ENCODE measurements at regions not wholly inside any gene's neighbourhood (a gene's known extent, or its start where the extent isn't known, plus 50 kb on each side); places are given as distances from the start of the nearest gene placed in this dataset.
"Not testable (repeated sequence)": the region's sequence is repeated elsewhere in the genome, so short reads cannot be mapped to it uniquely, and the experiment has no call there.

GRCh38 chr10:59043358-59043757 lies 133.1 kb upstream of the PHYHIPL start:
- DNase-seq, result not testable (repeated sequence)

- DNase-seq, result no peak
These were observed 129.3 kb upstream of the PHYHIPL start for GRCh38 chr10:59047180-59047579.

- DNase-seq, result no peak
These were observed 128.4 kb upstream of the PHYHIPL start for GRCh38 chr10:59047957-59048618.

GRCh38 chr10:59053502-59053901 lies 122.9 kb upstream of the PHYHIPL start:
- DNase-seq, result not testable (repeated sequence)

DNA sequence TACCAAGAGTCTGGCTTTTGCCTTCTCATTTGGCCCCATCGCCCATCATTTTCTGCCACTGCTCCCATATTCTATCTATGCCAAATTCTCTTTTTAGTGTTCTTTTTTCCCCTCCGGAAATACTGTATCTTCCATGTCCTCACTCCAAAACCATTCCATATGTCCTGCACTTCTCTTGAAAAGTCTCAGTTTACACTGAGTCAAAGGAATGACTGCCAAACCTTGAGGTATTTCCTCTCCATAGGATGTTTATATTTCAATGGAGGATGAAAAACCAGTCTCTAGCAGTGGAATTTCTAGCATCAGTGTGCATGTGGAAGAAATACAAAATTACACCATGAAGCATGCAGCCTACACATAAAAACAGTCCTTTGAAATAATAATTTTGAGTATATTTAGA lies 121.4 kb upstream of the PHYHIPL start:
- no peak for DNase-seq

GRCh38 chr10:59057345-59057744 lies 119.1 kb upstream of the PHYHIPL start:
- DNase-seq, result no peak

DNA sequence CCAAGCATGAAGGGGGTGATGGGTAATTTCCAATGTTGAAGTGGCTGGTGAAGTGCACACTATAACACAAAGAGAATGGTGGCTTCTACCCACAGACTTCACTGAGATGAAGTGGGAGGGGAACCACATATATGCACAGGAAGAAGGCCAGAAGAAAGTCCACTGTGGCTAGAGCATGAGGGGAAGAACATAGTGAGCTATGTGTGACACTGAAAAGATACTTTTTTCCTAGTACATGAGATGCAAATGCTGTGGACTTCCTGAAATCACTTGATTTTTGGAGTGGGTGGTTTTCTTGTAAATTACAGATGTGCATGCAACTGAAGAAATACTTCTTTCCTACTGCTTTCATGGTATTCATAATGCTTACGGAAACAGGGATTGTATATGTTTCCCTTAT lies 115.6 kb upstream of the PHYHIPL start:
- DNase-seq, result no peak

DNA sequence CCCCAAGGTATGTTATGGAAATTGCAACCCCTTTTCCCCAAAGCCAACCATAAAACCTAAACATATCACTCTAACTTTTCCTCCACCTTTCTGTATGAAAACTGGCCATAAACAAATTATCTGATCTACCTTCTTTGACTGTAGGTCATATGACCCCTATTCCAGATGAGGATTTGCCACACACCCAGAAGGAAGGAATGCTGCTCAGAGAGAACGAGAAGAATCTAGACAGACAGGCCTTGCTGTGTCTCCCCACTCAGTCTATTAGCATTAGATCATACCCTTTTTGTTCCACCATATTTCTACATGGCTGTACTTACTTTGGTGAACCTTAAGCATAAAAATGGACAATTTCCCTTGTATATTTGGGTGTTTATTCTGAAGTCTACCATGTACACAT lies 113.0 kb upstream of the PHYHIPL start:
- DNase-seq, result no peak

DNA sequence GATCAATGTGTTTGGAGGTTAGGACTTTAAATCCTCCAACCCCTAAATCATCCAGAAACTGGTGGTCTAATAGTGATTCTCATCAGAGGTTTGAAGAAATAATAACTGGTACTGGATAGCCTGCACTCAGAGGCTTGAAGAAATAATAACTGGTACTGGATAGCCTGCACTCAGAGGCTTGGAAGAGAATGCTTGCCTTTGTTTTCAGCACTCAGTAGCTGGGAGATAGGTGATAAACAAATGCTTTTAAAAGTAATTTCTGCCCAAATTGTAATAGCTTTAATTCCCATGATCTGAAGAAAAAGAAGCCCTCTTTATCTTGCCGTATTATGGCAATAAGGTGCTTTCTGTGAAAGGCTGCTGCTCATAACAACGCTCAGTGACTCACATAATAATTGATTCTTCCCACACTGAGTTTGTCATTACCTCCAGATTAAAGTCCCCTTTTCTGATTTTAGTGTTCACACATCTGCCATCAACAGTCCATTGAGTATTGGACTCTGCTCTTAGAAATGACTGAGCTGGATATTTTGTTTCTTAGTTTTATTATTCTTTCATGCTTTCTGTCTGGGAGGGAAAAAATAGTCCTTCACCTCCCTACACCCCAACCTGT lies 112.3 kb upstream of the PHYHIPL start:
- no peak for DNase-seq

DNA sequence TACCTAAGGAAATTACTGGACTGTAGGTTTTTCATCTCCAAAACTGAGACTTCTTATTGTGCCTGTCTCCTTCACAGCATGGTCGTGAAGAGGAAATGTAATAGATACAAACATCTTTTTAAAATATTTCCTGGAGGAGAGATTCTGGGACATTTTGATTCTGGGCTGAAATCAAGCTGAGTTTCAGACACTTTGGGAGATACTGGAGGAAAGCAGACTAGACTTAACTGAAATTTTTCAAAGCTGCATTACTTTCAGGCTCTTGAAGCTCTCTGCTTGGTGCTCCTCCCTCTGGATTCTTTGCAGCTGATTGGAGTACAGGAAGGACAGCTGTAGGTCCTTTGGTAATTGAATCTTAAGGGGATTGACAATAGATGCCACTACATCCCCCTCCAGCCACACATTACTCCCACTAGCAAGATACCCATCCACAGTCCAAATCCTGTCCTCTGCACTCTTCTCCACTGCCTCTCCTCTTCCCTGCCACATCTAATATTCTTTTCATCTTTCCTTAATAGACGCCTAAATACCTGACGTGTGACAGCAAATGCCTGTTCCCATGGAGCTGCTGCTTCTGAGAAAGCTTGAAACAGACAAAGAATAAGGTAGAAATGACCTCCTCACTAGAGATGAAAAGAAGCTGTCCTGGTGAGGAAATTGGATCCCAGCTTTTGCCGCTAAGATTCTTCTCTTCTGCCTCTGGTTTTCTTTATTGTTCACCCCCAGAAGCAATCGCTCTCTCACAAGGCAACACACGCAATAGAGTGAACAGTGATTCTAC lies 111.5 kb upstream of the PHYHIPL start:
- no peak for DNase-seq

- DNase-seq, result no peak
These were observed 107.8 kb upstream of the PHYHIPL start for GRCh38 chr10:59068581-59069191.

DNA sequence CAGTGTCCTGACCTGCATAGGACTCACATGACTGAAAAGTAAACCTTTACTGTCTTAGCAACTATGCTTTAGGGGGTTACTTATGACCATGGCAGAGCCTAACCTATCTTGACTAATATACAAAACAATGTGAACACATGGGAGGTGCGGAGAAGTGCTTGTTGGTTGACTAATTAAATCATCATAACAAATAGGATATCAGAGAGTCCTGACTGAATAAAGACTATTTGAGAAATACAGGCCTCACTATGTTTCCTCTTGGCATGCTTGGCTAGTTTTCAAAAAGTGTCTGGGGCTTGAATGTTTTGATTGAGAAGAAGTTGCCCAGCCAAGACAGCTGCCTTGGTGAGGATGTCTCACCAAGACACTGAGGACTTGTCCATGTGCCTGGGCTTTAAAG lies 104.4 kb upstream of the PHYHIPL start:
- no peak for DNase-seq

GRCh38 chr10:59073456-59074053 lies 102.9 kb upstream of the PHYHIPL start:
- DNase-seq, result no peak

- DNase-seq, result no peak
These were observed 100.9 kb upstream of the PHYHIPL start for GRCh38 chr10:59075576-59075975.

GRCh38 chr10:59077855-59078254 lies 98.6 kb upstream of the PHYHIPL start:
- no peak for DNase-seq

- no peak for DNase-seq
These were observed 97.5 kb upstream of the PHYHIPL start for GRCh38 chr10:59078978-59079377.

GRCh38 chr10:59079386-59080226 lies 96.8 kb upstream of the PHYHIPL start:
- DNase-seq, result no peak

DNA sequence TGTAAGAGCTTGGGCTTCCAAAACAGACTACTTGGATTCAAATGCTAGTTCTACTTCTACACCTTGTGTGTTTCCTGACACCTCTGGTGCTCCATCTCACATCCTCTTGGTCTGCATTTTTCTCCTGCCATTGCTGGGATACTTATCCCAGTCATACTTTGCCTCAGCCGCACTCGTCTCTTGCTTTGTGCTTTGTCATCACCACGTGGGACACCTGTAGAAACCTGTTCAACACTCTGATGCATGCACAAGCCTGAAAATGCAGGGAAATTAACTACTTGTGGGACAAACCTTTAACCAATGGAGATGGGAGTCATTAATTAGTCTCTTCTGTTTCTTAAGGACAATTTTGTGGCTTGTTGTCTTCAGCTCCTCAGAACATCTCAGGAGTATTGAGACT lies 94.2 kb upstream of the PHYHIPL start:
- DNase-seq, result no peak

DNA sequence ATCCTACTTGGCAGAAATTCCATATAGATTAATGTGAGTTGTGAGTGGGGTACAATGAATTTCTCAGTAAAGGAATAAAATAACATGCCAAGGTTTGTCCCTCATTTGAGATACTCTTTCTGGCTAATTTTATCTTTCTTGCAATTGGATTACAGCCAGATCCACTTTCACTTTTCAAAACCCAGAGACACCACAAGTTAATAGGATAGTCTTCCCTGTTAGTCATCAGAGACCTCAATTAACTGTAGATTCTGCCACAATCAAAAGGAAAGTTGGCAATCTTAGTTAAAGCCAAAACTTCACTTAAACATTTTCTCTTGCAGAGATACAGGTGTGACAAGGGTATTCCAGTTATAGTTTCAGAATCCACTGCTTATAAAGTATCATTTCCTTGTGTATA lies 91.4 kb upstream of the PHYHIPL start:
- DNase-seq, result no peak

DNA sequence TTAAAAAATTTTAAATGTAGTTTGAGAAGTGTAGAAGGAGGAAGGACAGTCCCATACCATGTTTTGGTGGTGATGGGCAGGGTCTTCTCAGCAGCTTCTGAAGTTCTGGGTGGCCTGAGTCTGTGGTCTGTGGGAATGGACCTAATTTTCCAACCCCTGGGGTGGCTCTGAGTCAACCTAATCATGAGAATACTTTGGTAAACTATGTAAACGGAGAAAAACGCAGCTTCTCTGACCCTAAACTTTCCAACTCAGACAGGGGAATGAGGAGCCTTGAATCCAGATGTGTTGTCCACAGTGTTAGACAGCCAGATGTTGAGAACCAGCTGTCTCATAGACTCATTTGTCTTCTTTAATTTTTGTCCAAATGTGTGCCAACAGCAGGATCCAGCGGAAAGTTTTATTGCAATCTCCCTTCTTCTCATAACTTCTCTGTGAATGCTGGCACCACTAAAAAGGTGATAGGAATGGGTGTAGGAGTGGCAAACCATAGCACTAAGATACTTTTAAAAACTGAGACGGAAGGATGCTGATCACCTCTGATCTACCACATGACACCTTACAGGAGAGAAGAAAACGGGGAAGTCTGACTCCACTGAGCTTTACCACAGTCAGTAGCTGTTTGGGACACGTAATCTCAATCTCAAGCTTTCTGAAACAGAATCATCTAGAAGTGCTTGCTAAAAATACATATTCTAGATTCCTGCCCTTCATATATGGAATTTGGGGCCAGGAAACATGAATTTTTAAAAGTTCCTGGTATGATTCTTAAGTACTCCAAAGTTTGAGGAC lies 90.5 kb upstream of the PHYHIPL start:
- DNase-seq, result no peak

DNA sequence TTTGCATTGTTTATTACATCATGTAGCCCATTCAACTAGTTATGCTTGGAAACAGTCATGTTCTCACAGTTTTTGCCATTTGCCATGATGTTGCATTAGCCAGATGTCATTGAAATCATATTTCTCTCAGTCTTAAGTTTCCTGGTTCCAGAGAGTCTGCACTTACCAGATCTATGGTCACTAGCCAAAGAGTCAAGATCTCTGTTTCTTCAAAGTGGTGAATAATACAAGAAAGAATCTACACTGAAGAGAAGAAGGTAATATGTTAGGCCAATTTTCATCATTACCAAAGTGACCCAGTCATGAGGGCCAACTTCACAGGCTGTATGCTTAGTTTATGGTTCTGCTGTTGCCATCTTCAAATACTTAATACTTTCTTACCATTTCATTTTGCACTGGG lies 89.0 kb upstream of the PHYHIPL start:
- no peak for DNase-seq
